Retina (tissue), 1 donor: ENCODE measurements at regions not wholly inside any gene's neighbourhood (a gene's known extent, or its start where the extent isn't known, plus 50 kb on each side); places are given as distances from the start of the nearest gene placed in this dataset.

Source experiments
- DNase-seq: peaks from one replicate; pipeline ENCODE4 v3.0.0-alpha.2; 2016

DNA sequence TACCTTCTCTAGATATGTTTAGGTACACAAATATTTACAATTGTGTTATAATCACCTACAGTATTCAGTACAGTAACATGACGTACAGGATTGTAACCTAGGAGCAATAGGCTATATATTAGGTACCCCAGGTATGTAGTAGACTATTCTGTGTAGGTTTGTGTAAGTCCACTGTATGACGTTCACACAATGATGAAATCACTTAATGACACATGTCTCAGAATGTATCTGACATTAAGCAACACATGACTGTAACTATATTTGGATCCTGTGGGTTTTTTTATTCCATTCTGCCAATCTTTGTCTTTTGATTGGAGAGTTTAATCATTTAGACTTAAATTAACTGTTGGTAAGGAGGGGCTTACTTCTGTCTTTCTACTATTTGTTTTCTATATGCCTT is 52.1 kb downstream of the STYXL2 start:
- DNase-seq = no peak

DNA sequence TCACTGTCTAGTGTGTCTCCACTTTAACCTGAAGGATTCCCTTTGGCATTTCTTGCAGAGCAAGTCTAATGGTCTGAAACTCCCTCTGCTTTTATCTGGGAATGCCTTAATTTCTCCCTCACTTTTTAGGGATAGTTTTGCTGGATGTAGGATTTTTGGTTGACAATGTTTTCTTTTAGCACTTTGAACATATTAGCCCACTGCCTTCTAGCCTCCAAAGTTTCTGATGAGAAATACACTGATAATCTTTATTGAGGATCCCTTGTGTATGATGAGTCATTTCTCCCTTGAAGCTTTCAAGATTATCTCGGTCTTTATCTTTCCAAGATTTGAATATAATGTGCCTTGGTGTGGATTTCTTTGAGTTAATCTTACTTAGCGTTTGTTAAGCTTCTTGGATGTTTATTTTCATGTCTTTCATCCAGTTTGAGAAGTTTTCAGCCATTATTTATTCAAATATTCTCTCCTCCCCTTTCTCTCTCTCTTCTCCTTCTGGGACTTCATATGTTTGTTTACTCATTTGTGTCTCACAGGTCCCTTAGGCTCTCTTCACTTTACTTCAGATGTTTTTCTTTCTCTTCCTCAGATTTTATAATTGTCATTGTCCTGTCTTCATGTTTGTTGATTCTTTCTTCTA is 53.1 kb downstream of the STYXL2 start:
- DNase-seq = no peak

DNA sequence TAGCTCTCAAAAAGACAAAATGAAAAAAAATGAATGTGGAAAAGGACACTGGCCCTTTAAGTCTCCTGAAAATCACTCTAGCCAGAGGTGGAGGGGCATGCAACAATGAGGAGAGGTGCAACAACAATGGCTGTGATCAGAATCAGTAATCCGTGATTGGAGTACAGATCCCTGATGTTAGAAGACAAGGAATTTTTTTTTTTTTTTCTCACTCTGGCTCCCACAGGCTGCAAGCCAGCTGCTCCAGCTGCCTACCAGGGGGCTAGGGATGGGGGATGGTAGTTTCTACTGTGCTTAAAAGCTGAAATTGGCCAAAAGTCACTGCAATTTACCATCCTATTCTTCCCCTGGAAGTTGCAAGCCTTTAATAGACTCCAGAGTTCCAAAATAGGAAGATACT is 54.5 kb downstream of the STYXL2 start:
- DNase-seq = peak; percentile 45

DNA sequence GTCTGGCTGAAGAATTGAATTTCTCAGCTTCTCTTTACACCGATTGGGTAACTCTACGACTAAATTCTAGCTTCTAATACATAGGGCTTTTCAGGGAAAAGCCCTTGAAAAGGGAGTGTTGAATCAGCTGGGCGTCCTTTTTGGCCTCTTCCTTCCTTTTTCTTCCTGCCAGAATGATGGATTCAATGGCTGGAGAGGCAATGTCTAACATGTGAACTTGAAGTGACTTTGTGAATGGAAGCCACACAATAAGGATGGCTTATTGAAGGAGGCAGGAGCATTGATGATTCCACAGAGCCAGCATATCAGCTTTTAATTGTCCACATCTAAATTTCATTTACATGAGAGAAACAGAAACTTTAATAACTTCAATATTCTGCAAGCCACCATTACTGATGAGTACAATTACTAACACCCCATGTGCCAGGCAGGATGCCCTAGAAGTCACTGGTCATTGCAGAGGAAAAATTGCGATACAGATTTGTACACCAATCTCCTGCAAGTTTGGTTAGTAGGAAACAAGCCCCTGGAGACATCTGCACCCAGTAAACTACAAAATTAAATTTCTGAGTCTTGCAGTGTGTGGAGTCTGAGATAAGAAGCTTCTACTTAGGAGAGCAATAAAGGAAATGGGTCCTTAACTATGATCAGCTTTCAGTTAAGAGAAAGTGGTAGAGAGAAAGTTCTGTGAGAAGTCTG is 56.1 kb downstream of the STYXL2 start:
- no peak for DNase-seq

DNA sequence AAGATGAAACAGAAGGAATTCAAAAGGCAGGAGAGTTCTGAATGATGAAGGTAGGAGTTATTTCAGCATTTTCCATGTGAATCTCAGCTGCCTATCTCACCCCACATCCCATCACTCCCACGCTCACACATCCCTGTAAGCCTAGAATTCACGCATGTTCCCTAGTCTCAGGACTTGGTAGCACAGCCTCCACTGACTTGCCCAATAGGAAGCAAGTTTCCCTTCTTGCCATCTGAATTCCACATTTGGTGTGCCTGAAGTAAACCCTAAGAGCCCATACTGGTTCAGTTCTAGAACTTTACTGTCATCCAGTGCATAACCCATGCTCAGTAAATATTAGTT is 56.6 kb downstream of the STYXL2 start:
- no peak for DNase-seq

DNA sequence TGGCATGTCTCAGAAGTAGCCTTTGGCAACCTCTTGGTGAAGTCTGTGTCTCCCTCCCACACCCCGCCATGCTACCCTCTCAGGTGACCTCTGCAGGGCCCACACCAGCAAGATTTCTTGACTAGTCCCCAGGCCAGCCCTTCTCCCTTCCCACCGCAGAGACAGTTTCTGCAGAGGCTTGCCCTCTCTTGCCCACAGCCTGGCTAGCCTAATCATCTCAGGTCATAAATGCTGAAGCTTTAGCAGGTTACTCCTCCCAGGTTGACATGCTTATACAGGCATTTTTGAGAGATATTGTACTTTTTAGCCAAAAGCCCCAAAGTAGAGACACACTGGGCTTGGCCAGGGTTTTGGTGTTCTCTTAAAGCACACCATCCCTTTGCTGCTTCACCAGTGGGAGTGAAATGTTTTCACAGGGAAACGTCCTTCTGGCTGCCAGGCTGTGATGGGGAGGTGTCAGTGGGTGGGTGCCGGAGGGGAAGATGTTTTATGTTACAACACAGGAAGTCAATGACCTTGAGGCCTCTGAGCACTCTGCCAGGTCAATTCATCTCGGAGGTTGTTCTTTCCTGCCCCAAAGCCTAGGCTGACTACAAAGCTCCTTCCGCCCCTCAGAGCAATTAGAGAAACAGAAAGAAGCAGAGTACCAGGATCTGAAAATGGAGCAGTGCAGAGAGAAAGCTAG is 58.5 kb downstream of the STYXL2 start:
- DNase-seq = peak; percentile 49

DNA sequence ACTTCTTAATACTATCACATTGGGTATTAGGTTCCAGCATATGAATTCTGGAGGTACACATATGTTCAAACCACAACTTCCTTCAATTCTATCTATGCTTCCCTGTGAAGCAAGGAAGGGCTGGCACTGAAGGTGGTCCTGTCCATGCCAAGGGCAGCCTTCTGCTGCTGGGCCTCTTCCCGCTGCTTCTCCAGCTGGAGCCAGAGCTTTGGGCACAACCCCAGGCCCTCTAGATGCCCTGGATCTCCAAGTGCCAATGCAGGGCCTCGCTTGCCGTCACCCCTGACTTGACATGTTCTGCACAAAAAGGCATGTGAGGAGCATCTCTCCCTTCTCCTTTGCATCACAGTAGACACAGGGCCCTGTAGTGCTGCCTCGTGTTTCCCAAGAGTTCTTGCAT is 62.6 kb downstream of the STYXL2 start:
- DNase-seq = no peak

DNA sequence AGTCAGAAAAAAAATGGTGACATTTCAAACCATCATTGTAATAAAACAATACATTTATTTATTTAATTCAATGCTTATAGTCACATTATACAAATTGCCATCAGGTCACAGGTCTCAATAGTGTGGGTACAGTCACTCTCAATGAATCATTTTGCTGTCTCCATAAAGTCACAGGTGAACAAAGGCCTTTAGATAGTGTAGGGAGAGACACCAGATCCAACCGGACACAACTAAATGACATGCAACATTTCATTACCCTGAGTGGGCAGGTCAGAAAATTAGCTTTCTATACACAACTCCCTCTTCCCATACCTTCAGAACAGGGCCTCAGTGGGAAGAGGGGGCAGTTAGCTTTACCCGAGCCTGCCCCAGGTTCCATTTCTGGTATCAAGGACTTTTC is 63.2 kb downstream of the STYXL2 start:
- DNase-seq = no peak

DNA sequence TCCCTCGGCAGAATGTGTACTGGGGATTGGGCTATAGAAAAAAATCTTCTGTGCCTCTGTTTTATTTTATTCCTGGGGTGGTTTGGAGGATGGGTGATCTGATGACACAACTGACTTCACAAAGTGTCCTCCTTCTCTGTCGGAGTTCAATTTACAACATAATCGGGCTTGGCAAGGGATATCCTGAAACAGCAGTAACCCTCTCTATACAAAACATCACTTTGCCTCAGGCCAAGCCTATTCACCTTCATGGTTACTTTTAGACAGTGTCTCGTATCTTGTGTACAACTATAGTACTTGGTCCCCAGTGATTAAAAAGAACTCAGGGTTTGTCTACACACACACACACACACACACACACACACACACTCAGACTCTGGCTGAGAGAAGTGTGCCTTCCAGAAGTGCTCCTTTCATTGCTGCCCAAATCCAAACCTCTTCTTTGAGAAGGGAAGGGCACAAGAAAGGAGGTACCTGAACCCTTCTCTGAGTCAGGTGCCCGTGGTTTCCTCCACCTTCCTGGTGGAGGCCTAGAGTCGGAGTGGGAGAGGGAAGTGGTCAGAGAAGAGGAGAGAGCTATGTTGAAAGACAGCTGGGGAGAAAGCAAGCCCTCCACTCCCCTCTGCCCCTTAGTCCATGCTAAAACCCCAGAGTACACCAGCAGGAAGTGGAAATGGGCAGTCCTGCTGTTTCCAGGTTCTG is 62.4 kb upstream of the POU2F1 start:
- no peak for DNase-seq

DNA sequence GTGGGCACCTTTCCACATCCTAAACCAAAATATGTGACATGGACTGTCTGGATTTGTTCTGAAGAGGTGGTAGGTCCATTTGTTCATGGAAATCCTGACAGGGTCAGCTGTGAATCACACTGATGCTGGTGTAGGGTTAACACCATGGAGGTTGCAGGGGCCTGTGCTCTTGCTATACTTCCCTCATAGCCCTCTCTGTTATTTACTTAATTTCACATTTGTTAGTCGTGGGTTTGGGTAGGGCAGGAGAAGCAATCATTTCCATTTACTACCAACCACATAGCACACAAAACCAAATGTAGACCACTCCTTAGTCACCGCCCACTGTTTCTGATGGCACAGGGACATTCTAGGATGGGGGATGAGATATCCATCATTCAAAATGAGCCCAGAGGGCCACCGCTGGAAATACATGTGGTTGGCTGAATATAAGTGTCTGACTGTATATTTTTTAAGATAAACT is 61.8 kb upstream of the POU2F1 start:
- DNase-seq = no peak

DNA sequence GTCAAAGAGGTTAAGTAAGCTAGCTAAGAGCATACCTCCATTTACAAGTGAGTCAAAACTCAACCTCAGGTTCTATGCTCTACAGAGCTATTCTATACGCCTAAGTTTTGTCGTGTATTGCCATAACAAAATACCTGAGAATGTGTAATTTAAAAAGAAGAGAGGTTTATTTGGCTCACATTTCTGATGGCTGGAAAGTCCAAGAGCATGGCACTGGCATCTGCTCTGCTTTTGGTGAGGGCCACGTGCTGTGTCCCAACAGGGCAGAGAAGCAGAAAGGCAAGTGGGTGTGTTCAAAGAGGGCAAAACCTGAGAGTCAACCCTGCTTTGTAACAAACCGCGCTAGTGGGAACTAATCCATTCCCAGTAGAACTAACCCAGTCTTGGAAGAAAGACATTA is 60.9 kb upstream of the POU2F1 start:
- no peak for DNase-seq

DNA sequence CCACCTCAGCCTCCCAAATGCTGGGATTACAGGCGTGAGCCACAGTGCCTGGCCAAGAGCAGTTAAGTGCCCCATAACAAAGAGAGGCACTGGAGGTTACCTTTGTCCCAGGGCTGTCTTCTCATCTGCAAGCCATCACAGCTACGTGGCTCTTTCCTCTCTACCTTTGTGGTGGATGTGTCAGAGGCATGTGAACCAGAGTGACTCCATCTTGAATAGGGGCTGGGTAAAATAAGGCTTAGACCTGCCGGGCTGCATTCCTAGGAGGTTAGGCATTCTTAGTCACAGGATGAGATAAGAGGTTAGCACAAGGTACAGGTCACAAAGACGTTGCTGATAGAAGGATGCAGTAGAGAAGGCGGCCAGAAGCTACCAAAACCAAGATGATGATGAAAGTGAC is 59.4 kb upstream of the POU2F1 start:
- DNase-seq = no peak

DNA sequence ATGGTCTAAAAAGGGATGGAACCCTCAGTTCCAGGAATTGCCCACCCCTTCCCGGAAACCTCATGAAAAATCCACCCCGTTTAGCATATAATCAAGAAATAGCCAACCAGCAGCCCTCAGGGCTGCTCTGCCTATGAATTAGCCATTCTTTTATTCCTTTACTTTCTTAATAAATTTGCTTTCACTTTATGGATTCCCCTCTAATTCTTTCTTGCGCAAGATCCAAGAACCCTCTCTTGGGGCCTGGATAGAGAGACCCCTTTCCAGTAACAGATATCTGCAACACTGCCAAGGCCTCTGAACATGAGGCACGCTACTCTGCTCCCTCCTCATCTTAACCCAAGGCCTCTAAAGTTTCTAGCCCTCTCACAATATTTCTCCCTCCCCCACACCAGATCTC is 58.9 kb upstream of the POU2F1 start:
- DNase-seq = no peak

DNA sequence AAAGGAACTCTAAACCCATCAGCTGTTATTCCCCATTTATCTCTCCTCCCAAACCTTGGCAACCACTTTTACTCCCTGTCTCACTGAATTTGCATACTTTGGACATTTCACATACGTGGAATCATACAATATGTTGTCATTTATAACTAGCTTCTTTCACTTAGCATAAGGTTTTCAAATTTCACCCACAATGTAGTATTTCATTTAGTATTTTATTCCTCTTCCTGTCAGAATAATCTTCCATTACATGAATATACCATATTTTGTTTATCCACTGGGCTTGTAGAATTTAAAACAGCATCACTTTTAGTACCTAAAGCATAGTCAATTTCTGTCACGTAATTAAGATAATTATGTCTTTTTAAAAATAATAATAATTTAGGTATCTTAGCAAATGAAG is 55.5 kb upstream of the POU2F1 start:
- DNase-seq = no peak

DNA sequence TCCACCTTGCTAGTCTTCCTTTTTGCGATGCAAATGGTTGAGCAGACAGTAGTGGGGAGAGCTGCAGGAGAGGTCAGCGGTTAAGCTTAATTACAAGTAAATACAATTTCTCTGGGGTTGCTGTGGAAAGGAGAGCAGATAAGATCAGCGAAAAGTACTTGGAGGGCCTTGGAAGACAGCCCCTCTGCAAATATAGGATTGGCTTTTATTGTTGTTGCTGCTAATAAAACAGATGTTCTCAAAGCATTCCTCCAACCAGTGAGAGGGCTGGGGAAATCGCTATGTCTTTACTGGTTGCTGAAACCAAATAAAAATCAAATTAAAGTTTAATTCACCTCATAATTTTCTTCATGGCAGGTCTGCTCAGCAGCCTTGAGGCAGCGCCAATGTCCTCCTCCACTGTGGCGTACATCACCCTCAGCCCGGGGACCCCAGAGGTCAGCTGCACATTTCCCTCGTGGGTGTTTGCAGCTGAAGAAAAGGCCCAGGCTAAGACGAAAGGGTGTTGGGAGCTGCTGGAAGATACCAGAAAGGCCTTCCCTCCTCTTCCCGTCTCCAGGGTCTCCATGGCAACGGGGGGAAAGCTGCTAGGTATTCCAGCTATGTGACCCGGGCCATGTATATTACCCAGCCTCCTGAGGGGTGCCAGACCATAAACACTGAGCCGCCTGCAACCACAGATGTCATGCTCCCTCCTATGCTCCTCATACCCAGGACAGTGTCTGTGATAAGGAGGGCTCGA is 54.6 kb upstream of the POU2F1 start:
- peak; percentile 72 for DNase-seq

DNA sequence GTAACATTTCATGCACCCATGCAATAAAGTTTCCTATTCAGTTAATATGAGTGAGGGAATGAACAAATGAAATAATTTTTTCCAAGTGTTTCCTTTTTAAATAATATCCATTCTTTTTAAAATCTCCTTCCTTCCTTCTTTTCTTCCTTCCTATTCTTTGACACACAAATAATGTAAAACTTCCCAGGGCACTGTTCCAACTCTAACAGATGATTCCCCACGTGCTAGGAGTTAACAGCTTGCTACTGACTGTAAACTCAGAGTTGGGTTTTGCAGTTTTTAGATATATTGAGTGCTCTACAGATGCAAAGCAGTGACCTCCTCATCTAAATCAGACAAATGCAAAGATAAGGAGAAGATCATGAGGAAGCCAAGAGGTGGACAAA is 54.0 kb upstream of the POU2F1 start:
- no peak for DNase-seq

DNA sequence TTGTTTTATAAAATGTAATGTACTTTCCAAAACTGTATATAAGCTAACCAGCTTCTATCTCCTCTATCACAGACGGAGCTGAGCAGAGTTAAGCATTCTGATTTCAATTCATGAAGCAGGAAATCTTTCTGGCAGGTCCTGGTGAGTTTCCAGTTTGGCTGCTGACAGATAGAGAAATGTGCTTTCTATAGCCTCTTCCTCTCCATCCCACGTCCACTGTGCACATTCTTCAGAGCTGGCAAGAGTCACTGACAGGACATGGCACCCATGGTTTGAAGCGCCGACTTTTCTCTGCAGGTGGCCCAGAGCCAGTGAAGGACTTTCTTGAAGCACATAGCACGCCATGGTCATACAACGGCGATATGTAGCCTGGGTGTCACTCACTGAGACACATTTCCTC is 52.3 kb upstream of the POU2F1 start:
- DNase-seq = no peak

DNA sequence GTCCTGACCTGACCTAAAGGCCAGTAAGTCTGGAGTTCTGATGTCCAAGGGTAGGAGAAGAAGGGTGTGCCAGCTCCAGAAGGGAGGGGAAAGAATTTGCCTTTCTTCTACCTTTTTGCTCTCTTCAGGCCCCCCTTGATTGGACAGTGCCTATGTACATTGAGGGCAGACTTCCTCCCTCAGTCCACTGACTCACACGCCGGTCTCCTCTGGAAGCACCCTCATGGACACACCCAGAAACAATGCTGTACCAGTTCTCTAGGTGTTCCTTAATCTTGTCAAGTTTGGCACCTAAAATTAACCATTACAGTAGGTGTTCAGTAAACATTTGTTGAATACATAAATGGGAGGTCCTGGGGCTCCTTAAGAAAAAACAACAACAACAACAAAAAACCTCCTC is 51.0 kb upstream of the POU2F1 start:
- no peak for DNase-seq
